ENCODE measurements at regions not wholly inside any gene's neighbourhood (a gene's known extent, or its start where the extent isn't known, plus 50 kb on each side); places are given as distances from the start of the nearest gene placed in this dataset.
"Not testable (repeated sequence)": the region's sequence is repeated elsewhere in the genome, so short reads cannot be mapped to it uniquely, and the experiment has no call there.

DNA sequence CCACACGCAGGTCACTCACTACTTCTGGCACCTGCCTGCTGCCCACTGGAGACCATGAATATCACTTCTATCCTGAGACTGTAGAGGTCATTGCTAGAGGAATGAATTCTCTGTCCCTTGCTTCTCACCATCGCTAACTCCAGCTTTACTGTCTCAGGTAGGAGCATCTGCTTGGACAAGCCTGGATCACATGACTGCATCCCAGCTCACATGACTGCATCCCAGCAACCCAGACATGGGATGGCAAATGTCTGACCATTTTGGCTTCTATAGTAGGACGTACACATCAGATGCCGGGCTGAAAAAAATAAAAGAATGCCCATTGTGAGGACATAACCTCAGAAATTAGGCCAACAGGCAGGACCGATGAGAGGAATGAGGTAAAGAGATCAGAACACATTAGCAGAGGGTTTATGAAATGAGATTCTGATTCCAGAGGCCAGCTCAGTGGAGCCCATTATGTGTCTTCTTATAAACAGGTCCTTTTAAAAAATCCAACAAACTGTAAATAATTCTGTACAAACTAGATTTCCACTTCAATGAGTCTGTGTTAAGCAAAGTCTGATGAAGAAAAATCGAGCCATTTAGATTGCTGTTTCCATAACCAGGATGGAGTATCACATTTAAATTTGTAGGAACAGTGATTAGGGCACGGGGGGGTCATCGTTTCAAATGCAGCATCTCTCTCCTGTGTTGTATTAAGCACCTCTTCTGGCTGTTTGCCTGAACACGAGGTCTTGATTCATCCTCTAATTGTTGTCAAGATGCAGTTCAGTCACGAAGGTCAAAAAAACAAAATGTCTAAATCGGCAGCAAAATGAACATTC, 126.7 kb downstream of the MTHFS start:
- DNase-seq: no peak

DNA sequence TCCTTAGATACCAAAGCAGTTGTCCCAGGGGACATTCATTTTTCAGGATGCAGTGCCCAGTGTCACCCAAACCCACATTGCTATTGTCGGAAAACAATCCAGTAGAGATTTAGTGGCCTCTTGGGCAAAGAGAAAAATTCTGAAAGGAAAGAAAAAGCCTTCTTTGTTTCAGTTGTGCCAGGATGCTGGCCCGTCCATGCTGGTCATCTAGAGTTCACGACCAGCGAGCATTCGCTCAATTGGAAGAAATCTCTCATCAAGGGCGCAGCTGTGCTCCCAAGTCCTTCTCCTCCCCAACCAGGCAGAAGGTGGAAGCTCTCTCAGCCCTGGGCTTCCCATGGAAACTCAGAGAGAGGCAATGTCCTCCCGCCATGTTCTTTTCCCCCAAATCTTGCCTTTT, 123.7 kb downstream of the MTHFS start:
- DNase-seq: no peak

DNA sequence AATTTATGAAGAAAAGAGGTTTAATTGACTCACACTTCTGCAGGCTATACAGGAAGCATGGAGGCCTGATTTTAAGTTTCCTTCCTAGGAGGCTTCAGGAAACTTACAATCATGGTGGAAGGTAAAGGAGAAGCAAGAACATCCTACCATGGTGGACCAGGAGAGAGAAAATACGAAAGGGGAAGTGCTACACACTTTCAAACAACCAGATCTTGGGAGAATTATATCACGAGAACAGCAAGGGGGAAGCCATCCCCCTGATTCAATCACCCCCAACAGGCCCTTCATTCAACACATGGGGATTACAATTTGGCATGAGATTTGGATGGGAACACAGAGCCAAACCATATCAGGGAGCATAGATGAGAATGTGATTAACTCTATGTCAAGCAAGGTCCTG, 121.0 kb downstream of the MTHFS start:
- no peak for DNase-seq

DNA sequence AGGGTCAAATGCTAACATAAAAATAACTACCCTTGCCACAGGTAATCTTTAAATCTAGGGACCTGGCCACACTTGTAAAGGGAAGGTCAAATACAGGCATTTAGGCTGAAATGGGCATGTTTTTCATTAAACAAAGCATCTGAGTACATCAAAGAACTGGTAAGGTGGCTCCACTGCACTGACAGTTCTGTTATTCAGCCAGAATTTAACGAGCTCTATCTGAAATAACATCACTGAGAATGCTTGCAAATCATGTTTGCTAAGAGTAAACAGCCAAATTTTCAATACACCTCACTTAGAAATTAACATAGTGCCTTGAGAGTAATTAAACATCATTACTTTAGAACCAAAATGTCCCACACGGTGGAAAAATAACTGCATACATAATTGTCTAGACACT, 118.9 kb downstream of the MTHFS start:
- no peak for DNase-seq

DNA sequence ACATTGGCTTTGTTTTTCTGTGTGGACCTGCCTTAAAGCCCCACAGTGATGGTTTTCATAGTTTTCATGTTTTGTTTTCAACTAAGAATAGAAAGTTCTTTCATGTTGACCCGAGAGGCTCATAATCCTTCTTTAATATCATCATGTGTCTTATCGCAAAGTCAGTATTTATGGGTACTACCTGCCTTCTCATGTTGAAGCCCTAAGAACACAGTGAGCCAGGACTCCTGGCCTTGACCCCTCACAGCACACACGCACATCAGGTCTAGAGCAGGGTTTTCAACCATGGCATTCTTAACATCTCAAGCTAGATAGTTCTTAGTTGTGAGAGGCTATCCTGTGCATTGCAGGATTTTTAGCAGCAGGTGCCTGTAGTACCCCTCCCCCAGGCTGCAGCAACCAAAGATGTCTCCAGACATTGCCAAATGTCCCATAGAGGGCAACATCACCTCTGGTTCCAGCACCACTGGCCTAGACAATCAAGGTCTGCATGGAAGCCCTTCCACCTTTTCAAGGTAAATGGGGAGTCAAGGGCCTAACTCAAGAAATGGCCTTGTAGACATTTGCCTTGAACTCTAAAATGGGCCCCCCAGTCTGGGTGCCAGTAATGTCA, 118.3 kb downstream of the MTHFS start:
- DNase-seq: no peak

DNA sequence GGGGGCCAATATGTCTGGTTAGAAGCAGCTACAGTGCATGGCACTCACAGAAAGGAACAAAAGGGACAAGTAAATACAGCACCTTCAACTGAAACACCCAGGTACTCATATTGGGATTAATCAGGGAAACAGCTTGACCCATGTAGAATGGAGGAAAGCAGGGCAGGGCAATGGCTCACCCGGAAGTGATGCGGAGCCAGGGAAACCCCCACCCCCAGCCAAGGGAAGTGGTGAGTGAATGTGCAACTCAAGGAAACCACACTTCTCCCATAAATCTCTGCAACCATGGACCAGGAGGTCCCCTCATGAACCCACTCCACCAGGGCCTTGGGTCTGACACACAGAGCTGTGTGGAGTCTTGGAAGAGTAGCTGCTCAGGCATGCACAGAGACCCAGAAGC, 117.1 kb downstream of the MTHFS start:
- DNase-seq: no peak

DNA sequence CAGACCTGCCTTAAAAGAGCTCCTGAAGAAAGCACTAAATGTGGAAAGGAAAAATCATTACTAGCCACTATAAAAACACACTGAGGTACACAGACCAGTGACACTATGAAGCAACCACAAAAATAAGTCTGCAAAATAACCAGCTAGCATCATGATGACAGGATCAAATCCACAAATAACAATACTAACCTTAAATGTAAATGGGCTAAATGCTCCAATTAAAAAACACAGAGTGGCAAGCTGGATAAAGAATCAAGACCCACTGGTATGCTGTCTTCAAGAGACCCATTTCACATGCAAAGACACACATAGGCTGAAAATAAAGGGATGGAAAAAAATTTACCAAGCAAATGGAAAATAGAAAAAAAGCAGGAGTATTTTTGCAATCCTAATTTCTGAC, 114.5 kb downstream of the MTHFS start:
- not testable (repeated sequence) for DNase-seq
